ENCODE measurements at regions not wholly inside any gene's neighbourhood (a gene's known extent, or its start where the extent isn't known, plus 50 kb on each side); places are given as distances from the start of the nearest gene placed in this dataset.

GRCh38 chr18:78171954-78172353, 807.7 kb upstream of the SALL3 start:
- H3K36me3 ChIP-seq, result no peaks in the 10 kb centered on the region
- no peaks in the 10 kb centered on the region for H3K4me1 ChIP-seq
- no peak for TF ChIP-seq CTCF (IDR thresholded peaks at IDR 0.05)
- TF ChIP-seq POLR2A (IDR thresholded peaks at IDR 0.05), result no peak
- no peak overlapping the region for H3K27ac ChIP-seq
- intact Hi-C loops (cut with DNase I), result no loop called here
- H3K4me3 ChIP-seq, result no peak overlapping the region
- DNase-seq, result no peak
- 73 to 85% (median 79%) methylated on average over 6 of the region's 6 CpGs for WGBS, 4 donors
- ATAC-seq, result no peak
- peaks cover 0 to 9% (median 0%) of the 10 kb centered on the region in 9 donors for H3K27me3 ChIP-seq
- no peaks in the 10 kb centered on the region for H3K9me3 ChIP-seq

DNA sequence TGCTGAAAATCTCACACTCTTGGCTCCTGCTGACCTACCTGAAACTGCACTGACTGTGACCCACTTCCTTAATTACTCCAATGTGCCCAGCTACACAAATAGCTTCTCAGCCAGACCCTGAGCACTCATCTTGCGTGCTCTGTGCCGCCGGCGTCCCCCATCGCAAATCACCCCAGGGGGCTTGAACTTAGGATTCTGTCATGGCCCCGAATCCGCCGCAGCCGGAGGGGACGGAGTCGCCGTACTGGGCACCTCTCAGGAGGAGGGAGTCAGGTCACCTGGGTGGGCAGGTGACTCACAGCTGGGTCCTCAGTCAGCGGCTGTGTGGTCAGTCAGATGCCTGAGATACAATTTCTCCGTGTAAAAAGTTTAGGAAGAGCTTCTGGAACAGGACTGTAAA, 804.9 kb upstream of the SALL3 start:
- H3K4me3 ChIP-seq, result no peak overlapping the region
- no peak for DNase-seq
- intact Hi-C loops (cut with DNase I), result no loop called here
- TF ChIP-seq POLR2A (IDR thresholded peaks at IDR 0.05) (no peak), CTCF (IDR thresholded peaks at IDR 0.05) (no peak)
- no peaks in the 10 kb centered on the region for H3K4me1 ChIP-seq
- H3K27ac ChIP-seq, result no peak overlapping the region
- WGBS, 4 donors, result 86 to 92% (median 88%) methylated on average over 14 of the region's 14 CpGs
- ATAC-seq, result no peak
- H3K27me3 ChIP-seq, result peaks cover 0 to 9% (median 0%) of the 10 kb centered on the region in 9 donors
- no peaks in the 10 kb centered on the region for H3K36me3 ChIP-seq
- H3K9me3 ChIP-seq, result no peaks in the 10 kb centered on the region

DNA sequence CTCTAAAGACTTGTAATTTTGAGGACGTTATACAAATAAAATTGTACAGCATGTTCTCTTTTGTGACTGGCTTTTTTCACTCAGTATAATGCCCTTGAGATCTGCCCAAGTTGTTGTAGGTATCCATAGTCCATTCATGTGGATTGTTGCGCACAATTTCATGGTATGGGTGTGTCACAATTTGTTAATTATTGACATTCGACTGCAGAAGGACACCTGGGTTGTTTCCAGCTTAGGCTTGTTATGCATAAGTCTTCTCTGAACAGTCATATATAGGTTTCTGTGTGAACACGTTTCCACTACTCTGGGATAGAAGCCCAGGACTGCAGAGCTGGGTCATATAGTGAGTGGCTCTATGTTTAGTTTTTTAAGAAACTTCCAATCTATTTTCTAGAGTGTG, 800.8 kb upstream of the SALL3 start:
- intact Hi-C loops (cut with DNase I), result no loop called here
- 72 to 77% (median 75%) methylated on average over 4 of the region's 4 CpGs for WGBS, 4 donors
- H3K4me3 ChIP-seq, result no peak overlapping the region
- TF ChIP-seq CTCF (IDR thresholded peaks at IDR 0.05), result no peak
- no peak for TF ChIP-seq POLR2A (IDR thresholded peaks at IDR 0.05)
- peaks cover 0 to 21% (median 9%) of the 10 kb centered on the region in 12 donors for H3K9me3 ChIP-seq
- no peak overlapping the region for H3K27ac ChIP-seq
- ATAC-seq, result no peak
- H3K36me3 ChIP-seq, result no peaks in the 10 kb centered on the region
- peaks cover 0 to 9% (median 0%) of the 10 kb centered on the region in 9 donors for H3K27me3 ChIP-seq
- DNase-seq, result no peak
- no peaks in the 10 kb centered on the region for H3K4me1 ChIP-seq

- DNase-seq (no peak), ATAC-seq (no peak)
Observed at GRCh38 chr18:78180741-78181140, 798.9 kb upstream of the SALL3 start.

More at GRCh38 chr18:78180741-78181140, 798.9 kb upstream of the SALL3 start:
- H3K4me3 ChIP-seq, result no peak overlapping the region
- H3K27me3 ChIP-seq, result no peaks in the 10 kb centered on the region
- no peaks in the 10 kb centered on the region for H3K4me1 ChIP-seq
- intact Hi-C loops (cut with DNase I), result no loop called here
- no peaks in the 10 kb centered on the region for H3K36me3 ChIP-seq
- TF ChIP-seq POLR2A (IDR thresholded peaks at IDR 0.05) (no peak), CTCF (IDR thresholded peaks at IDR 0.05) (no peak)
- WGBS, 4 donors, result 73 to 77% (median 74%) methylated on average over 12 of the region's 12 CpGs
- no peak overlapping the region for H3K27ac ChIP-seq
- H3K9me3 ChIP-seq, result peaks cover 0 to 33% (median 13%) of the 10 kb centered on the region in 12 donors

Data from heart left ventricle (tissue), 16 donors.